G401 (cell line): ENCODE measurements at regions not wholly inside any gene's neighbourhood (a gene's known extent, or its start where the extent isn't known, plus 50 kb on each side); places are given as distances from the start of the nearest gene placed in this dataset.

Experiments
- DNase-seq: peaks from one replicate; pipeline ENCODE4 v3.0.0-alpha.2; 2015; ENCODE audit warnings: low spot score
- in situ Hi-C: cut with HindIII; loops from 2 replicates; pipeline ENCODE4 v1.10.0; 2016; ENCODE audit warnings: low sequenced_read_pairs, mixed read lengths

DNA sequence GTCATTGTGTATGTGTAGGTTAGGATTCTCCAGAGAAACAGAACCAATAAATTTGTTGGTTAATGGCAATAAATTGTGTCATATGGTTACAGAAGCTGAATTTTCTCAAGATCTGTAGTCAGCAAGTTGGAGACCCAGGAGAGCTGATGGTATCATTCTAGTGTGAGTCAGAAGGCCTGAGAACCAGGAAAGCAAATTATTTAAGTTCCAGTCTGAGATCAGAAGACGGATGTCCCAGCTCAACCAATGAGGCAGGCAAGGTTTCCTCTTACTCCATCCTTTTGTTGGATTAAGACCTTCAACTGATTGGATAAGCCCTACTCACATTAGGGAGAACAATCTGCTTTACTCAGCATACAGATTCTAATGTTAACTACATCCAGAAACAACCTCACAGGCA lies 656.3 kb downstream of the ANXA1 start:
- no peak for DNase-seq
- in situ Hi-C loops, result no loop called here

DNA sequence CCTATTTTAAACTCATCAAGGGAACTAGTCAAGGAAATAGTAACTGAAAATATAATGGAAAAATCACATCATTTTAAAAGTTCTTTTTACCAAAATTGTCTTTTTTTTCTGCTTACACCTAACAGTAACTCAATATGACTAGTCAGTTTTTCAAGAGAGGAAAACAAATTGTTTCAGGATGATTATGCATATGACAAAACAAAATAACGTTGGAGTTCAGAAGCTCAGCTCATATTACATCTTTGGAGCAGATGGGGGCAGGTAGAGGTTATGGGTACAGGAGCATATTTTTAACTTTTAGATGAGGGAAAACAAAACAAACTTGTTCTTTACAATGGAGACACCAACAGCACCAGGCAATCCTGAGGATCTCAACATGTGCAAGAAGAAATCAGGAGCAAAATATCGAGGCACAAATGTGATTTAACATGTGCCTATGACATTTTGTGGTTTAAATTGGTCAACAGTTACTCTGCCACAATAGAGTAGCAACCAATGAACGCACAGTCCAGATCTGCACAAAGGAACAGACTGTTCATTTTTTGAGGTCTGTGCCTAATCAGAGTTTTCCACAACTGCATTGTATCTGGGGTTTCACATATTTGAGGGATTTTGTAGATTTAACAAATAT lies 659.0 kb downstream of the ANXA1 start:
- in situ Hi-C loops, result no loop called here
- DNase-seq, result no peak

DNA sequence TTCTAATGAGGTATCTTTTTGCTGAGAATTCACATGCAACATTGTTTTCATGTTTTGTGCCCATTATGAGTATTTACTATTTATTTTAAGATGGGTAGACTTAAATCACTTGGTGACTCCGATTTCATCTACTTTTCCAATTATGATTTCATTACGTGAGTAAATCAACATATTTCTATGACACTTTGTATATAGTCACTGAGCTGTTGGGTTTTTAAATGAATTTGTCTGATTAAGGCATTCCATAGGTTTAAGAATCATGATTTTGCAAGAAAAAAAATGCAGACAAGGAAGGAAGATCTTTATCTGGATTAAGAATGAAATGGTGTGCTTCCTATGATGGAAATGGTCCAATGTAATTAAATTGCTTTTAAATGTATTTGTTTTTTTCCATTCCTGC lies 661.9 kb downstream of the ANXA1 start:
- DNase-seq, result no peak
- in situ Hi-C loops, result no loop called here

DNA sequence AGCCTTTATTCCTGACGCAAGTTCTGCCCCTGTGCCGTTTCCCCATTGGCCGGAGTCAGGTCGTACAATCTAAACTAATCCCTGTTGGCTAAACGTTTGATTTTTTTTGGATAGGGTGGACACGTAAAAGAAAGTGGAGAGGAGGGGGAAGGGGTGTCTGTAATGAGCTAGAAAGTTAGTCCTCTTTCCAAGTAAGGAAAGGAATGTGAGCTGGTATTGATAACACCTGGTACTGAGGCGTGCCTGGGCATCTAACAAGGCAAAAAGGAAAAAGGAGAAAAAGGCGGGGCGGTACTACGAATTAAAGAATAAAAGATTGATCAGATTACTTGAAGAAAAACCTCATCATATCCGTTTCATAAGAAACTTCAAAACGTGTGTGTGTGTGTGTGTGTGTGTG lies 665.2 kb downstream of the ANXA1 start:
- in situ Hi-C loops, result no loop called here
- DNase-seq, result no peak

DNA sequence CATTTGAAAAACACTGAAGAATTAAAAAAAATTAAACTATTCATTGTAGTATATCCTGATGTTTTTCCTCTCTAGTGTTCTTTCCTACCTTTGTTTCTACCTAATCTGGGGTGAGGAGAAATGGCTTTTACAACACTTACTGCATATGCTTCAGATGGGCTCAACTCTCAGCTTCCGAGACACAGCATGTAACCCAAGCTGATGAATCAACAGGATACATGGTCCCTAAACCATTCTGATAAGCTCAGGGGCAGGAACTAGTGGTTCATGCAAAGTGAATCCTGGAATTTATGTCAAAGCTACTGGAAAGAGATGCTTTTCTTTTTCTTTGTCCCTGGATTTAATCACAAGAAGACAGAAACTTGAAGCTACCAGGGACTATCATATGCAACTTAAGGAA lies 672.5 kb upstream of the RORB start:
- in situ Hi-C loops, result no loop called here
- DNase-seq, result no peak

DNA sequence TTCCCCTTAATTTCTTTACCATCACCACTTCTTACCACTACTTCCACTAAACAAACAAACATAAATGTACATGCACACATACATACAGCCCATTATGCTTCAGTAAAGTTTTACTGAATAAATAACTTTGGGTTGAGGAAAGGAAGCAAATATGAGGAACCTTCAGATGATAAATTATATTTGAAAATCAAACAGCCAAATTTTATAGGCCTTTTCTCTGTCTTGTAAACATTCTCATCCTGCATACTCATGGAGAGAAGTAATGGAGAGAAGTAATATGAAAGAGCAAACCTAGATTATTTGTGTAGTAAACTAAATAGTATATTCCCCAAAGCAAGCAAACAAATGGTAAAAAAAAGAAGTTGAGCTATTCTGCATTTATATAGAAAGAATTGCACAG lies 658.3 kb upstream of the RORB start:
- in situ Hi-C loops, result no loop called here
- DNase-seq, result no peak

DNA sequence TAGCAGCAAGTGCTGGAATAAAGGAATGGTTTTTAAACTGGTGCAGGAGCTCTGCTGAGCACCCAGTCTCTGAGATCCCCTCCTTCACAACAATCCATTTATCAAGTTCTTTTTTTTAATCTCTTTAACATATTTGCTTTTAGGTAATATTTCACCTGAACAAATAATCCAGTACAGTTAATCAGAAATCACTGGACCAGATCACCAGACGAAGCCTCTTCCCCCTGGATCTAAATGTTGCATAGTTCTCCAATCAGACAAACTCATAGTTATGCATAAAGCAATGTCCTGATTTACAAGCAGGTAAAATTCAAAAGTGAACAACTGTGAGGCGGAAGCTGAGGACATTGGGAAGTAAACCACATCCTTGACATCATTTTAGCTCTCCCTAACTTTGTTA lies 657.7 kb upstream of the RORB start:
- in situ Hi-C loops, result no loop called here
- no peak for DNase-seq

DNA sequence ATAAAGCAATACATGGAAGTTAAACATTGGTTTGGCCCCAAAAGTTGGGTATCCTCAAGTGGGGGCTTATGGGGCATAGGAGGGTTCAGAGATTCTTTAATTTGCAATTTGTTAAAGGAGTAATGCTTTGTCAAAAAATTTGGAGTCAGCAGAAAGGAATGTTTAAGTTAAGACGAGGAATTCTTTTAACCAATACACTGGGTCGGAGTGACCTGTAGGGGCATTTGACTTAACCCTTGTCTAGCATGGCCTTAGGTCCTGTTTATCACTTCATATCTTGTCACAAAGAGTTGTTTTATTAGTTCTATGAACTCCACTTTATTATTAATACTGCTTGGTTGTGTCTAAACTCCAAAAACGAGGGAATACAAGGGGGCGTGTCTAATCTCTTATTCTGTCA lies 656.1 kb upstream of the RORB start:
- no peak for DNase-seq
- in situ Hi-C loops, result no loop called here

DNA sequence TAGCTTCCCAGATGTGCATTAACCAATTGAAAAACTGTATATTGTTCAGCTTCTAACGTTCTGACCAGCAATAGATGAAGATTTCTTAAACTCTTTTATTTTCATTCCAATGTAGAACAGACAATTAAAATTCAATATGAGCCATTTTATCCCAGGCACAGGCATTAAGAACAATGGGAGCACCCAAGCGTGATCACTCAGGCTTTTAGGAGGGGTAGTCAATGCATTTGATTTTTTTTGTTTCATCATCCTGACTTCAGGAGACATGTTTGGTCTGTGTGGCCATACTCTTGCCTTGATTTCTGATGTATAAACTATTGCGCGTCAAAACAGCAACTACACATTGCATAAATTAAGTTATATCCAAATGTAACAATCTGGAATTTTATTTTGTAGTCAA lies 653.0 kb upstream of the RORB start:
- no peak for DNase-seq
- in situ Hi-C loops, result no loop called here

DNA sequence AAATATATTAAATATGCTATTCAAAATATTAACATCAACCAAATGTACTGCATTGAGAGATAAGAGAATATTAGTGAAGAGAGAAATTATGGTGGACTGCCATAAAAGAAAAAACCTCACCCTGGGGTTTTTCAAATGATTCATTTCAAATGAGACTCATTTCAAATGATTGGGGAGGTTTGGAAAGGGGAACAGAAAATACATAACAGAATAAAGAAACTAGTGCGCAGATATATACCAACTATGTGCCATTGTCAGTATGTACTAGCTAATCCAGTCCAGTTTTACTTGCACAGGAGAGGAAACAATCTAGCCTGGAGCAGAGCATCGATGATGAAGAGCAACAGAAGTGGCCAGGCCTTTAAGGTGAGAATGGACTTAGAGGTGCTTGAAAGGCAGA lies 651.6 kb upstream of the RORB start:
- in situ Hi-C loops, result no loop called here
- no peak for DNase-seq

DNA sequence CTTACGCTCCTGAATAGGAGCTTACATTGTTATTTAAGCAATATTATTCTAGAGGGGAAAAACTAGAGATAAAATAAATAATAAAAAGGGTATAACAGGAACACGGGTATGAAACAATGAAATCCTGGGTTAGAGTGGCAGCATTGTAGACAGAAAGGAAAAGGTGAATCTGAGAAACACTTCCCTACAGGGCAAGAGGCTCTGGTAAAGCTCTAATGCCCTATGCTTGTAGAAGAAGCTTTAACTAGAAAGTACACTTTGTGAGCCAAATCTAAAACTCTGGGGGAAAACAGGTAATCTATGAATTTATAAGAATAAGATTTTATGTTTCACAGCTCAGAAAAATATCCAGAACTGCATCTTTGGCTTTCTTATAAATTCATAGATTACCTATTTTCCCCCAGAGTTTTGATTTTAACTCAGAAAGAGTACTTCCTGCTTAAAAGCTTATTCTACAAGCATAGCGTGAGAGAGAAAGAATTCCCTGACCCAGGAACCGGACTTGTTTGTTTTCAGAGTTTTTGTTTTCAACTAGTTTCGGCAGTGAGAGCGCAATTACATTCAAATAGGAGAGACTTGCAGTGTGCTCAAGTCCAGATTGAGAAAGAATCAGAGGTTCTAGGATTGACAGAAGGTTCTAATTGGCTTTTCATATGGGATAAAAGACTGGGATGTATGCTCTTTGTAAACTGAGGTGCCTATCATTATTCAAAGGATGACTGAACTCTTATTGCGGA lies 651.0 kb upstream of the RORB start:
- in situ Hi-C loops, result no loop called here
- no peak for DNase-seq

DNA sequence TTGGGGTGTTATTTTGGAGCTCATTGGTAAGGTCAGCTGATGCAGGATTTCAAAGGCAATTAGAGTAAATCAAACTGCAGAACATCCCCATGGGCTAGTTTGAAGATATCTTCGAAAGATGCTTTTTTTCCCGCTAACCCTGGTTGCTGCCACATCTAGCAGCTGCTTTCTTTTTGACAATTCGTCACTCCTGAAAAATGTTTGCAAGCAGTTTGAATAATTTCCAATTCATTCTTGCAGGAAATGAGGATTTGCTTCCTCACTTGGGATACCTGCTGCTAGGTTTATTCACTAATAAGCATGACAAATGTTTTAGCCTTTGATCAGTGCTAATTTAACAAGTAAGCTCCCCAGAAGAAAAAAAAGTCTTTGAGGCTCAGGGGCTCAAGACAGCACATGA lies 649.6 kb upstream of the RORB start:
- in situ Hi-C loops, result no loop called here
- no peak for DNase-seq

DNA sequence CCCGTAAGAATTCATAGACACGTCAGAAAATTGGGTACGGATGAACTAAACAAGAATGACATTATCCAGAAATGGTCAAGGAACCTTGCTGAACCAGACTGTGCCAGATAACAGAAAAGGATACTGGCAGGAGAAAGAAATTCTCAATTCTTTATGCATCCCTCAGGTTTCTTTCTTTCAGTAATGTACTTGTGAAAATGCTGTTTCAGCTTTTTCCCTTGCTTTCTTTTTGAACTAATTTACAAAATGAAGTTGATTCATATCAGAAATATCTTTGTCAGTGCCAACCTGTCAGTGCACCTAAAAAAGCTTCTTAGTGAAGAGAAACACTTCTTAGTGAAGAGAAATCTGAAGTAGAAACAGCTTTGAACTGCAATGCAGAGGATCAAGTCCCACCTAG lies 643.6 kb upstream of the RORB start:
- no peak for DNase-seq
- in situ Hi-C loops, result no loop called here

DNA sequence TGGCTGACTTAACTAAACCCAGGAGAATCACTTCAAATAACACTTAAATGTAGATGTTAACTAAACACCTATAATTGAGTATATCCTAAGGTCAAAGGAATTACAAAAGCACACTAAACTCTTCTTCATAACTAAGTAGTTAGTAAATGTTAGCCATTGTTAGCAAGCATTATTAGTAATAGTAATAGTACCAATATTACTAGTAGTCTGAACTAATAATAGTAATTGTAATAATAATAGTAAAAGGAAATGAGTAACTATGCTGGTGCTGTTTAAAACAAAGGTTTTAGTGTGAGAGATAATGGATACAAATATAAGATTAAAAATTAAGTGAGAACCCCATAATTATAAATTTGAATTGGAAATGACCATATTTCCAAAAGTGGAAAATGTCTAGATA lies 641.9 kb upstream of the RORB start:
- DNase-seq, result no peak
- in situ Hi-C loops, result no loop called here

DNA sequence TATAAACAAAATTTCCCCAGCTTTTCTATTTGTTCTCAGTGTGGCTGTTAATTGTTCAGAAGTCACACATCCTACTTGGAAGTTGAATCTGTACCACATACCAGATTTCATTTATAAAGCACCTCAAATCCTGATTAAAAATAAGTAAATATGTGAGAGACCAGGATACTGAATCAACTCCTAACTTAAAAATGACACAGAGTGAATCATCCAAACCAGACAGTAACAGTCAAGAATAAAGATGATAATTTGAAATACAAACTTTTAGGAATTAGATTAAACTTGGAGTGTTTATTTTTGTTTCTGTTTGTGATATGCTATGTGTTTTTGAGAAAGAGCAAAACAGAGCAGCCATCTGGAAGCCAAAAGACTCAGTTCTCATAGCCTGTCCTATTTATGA lies 633.2 kb upstream of the RORB start:
- DNase-seq, result no peak
- in situ Hi-C loops, result no loop called here

DNA sequence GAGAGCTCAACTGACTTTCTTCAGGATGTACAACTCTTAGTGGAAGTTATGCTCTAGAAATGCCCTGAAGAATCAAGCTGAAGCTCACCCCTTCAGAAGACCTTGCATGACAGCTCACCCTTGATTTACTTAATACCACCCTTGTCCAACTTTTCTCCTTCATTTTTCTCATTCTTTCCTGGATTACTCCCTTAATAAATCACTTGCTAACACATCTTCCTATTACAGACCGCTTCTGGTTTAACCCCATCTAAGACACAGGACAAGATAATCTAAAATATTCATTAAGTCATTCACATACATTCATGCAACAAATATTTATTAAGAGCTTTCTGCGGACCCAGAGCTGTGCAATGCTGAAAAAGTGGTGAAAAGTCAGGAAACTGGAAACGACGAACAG lies 630.7 kb upstream of the RORB start:
- in situ Hi-C loops, result no loop called here
- no peak for DNase-seq

DNA sequence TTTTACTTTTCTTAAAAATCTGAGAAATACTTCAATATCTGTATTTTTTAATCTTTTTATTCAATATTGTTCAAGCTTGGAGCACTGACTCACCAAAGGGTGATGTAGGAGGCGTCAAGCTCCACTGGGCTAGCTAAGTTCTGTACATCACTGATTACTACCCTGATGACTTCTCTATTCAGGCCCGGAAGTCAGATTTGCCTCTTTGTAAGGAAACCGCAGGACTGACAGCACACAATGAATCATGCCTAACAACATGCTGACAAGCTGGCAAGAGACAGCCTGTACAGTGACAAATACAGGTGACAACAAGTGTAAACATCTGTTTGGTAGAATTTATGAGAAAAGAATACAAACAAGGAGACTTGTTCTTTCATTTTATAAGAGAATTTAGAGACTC lies 627.9 kb upstream of the RORB start:
- in situ Hi-C loops, result no loop called here
- DNase-seq, result no peak

DNA sequence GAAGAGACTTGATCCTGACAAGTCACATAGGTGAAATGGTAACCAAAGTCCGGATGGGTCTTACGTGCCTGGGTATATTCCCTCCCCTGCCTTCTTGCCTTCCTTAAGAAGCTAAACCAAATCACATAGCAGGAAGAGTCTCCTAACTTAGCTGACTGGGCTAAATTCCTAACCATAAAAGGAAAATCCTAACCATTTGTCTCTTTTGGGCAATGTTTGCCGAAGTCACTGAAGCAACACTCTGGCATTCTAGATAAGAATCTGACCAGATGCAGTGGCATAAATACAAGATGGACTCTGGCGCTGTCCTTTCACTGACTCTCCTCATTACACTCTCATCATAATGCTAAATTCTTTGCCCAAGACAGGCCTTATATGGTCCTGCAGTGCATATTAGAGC lies 625.5 kb upstream of the RORB start:
- DNase-seq, result no peak
- in situ Hi-C loops, result no loop called here

DNA sequence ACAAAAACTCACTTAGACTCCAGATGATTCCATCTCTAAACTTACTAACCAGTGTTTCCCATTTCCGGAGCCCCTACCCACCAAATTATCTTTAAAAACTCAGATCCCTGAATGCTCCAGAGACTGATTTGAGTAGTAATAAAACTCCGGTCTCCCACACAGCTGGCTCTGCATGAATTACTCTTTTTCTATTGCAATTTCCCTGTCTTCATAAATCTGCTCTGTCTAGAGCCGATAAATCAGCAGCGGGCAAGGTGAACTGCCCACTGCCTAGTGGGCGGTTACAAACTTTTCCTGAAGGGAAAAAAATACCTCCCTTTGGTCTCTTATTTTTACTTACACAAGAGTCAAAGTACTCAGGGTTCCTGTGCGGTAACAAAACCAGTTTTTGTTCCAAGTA lies 624.4 kb upstream of the RORB start:
- in situ Hi-C loops, result no loop called here
- DNase-seq, result no peak

DNA sequence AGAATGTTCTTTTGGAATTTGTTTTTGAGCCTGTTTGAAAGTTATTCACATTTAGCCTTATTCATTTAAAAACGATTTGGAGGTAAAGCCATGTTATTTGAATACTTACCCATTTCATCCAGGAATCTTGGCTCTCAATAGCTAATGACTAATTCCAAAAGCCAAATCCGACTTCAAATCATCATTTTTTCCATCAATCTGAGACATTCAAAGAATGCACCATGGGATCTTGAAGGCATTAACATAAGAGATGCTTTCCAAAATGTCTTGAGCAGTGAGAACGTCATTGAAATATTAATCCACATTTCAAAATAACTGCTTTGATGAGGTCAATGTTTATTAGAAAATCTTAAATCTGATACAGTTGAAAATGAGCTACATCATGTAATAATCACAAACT lies 617.0 kb upstream of the RORB start:
- no peak for DNase-seq

DNA sequence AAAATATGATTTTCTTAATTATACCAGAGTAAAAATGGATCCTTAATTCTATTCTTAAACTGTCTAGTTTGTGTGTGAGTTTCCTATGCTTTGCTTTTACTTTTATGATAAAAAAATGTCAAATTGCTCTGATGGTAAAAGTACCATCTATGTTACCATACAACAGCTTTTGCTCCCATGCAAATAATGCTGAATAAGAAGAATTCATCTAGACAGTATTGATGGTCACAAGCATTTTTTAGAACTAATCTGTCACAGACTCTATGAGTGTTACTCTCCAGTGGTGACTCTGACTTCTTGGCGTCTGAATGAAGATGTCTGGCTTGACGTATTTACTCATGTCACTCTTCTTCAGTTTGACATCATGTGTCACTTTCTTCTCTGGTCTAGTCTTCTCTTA lies 608.1 kb upstream of the RORB start:
- DNase-seq, result no peak
- in situ Hi-C loops, result no loop called here

More for the DNA sequence above, 617.0 kb upstream of the RORB start:
- in situ Hi-C loops, result no loop called here
